GM19240 (cell line): ENCODE measurements at regions not wholly inside any gene's neighbourhood (a gene's known extent, or its start where the extent isn't known, plus 50 kb on each side); places are given as distances from the start of the nearest gene placed in this dataset.

Source experiments
- DNase-seq: peaks from one replicate; pipeline ENCODE4 v3.0.0; 2011; ENCODE audit warnings: low spot score; ENCODE audit not compliant: insufficient read length

DNA sequence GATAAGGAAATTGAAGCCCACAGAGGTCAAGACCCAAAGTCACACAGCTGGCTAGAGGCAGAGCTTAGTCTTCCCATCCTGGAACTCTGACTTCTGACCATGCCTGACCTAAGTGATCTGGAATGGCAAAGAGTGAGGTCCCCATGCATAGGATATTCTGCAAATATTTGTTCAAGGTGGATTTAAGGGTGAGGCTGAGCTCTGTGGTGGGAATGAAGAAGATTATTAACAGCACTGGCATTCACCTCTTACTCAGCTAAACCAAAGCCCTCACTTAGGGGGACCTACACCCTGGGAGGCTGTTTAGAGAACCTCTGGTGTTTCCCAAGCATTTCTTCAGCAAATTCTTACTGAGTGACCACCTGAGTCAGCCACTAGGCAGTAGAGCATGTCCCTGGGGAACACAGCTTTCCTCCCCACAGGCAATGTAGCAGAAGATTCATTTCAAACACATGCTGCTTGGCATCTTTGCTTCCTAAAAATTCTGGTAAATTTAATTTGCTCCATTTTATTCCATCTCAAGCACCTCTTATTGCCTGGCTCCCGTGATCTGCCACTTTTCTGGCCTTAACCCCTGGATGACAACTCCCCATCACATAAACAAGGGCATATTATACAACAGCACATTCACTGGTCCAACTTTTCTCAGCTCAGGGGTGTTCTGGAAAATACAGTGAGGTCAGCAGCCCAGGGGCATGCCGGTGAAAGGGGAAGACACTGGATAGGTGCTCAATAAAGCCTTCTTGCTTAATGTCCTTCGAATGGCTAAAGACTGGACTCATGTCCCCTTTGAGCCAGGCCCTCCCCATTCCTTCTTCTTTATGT is 176.0 kb downstream of the ABHD5 start:
- DNase-seq: no peak

DNA sequence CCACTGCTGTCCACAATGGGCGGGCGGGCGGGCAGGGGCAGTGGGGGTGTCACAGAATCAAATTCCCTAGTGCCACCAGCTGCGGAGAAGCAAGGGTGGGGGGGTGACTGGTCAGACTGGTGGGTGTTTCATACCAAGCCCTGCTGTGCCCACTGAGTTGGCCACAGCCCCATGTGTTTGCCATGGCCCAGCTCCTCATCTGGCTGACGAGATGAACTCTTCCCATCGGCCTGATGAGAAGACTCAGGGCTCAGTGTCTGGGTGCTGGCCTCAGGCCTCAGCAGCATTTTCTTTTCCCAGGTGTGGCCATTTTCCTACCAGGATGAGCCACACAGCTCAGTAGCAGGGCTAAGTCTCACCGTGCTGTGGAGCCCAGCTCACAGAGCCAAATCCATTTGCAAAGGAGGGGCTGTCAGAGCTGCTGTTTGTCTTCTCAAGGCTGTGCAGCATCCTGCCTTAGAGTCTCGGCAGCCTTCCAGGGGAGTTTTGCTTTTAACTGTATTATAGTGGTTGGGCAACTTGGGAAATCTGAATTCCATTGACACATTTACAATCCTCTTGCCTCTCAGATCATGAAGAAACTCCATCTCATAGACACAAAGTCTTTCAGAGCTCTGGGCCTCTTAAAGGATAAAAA is 176.8 kb downstream of the ABHD5 start:
- DNase-seq: no peak

- DNase-seq: no peak
These were observed 178.8 kb downstream of the ABHD5 start for GRCh38 chr3:43869491-43869890.

GRCh38 chr3:43870120-43870519 is 179.4 kb downstream of the ABHD5 start:
- DNase-seq: no peak

DNA sequence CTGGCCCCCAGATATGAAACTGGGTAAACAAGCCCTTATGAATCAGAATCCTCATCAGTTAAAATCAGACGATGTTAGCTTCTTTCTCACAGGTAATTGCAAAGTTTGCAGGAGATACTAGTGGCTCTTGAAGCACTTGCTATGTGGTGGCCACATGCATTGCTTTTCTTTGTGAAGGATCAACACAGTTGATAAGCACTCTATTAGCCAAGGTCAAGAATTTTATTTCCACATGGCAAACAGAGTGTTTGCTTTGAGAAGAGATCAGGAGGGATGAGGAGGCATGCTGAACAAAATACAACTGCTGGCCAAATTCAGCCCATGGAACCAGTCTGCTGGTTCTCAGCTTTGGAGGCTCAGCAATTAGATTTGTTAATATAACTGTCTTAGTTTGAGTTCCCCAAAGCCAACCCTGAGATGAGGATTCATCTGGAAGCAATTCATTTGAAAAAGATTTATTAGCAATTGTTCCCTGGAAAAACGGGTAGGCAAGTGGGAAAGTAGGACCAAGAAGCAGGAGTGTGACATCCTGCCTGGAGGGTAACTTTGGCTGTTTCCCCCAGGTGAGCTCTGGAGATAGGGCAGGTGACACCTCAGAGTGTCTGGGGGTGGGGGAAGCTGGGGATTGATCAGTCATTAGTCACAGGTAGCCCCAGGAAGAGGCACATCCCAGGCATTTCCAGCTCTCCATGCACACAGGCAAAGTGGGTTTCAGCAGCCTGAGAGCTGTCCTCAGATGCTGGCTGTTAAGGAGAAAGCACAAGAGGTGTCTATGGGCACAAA is 180.3 kb downstream of the ABHD5 start:
- no peak for DNase-seq

GRCh38 chr3:43871627-43872245 is 181.0 kb downstream of the ABHD5 start:
- no peak for DNase-seq

- DNase-seq: no peak
These were observed 181.6 kb downstream of the ABHD5 start for GRCh38 chr3:43872301-43872700.

- DNase-seq: no peak
These were observed 182.2 kb downstream of the ABHD5 start for GRCh38 chr3:43872901-43873300.

DNA sequence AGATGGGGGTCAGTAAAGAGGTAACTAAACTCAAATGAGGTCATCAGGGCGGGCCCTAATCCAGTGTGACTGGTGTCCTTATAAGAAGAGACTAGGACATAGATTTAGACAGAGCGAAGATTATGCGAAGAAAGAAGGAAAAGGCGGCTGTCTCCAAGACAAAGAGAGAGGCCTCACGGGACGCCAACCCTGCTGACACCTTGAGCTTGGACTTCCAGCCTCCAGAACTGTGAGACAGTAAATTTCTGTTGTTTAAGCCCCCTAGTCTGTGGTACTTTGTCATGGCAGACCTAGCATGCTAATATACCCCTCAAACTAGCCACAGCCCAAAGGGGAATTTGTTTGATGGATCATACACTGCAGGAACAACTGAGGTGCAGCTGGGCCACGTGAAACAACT is 183.0 kb downstream of the ABHD5 start:
- DNase-seq: no peak

- no peak for DNase-seq
These were observed 183.6 kb downstream of the ABHD5 start for GRCh38 chr3:43874290-43874689.

DNA sequence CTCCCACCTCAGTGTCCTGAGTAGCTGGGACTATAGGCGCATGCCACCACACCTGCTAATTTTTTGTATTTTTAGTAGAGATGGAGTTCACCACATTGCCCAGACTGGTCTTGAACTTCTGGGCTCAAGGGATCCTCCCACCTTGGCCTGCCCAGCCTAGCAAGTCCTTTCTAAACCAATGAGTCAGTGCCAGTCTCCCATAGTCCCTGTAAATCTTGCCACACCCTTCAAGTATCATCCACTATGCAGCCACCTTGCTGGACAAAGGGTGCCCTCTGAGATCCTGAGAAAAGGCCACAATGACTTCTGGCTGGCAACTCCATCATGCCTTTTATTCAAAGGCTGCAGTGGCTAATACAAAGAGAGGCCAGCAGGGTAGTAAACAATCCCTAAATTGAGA is 184.0 kb downstream of the ABHD5 start:
- no peak for DNase-seq

- no peak for DNase-seq
These were observed 185.9 kb downstream of the ABHD5 start for GRCh38 chr3:43876648-43877047.

DNA sequence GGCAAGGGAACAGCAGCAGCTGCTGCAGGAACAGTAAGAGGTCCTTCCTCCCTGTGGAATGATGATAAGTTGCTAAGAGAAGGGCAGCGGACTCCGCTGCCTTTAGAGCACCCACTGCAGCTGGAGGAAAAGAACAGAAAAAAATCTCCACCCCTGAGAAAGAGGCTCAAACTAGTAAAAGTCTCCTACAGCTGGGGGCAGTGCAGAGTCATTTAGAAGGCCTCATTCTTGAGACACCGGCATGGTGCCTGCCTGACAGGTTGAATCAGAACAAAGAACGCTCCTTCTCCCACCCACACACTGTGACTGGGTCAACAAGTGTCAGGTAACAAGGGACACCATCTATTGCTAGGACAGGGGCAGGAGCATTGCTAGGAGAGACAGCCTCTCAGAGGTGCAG is 188.4 kb downstream of the ABHD5 start:
- DNase-seq: peak; percentile 30

GRCh38 chr3:43882976-43883680 is 192.4 kb downstream of the ABHD5 start:
- no peak for DNase-seq

GRCh38 chr3:43883729-43884396 is 193.1 kb downstream of the ABHD5 start:
- DNase-seq: no peak

DNA sequence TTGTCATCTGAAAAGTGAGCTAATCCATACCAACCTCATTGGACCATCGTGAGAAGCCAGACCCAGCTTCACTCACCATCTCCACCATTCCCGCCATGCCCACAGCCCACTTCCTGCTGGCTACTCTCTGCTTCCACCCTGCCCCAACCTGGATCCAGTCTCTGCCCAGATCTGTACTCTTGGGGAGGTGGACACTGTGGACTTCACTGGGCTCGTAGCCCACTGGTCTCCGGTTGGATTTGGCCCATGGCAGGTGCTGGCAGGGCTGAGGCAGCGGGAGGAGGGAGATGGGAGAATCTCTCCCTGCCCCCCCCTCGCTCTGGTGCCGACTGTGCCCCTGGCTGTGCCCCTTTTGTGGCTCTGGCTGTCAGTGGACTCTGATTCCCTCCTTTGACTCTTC is 193.8 kb downstream of the ABHD5 start:
- no peak for DNase-seq

- DNase-seq: no peak
These were observed 195.3 kb downstream of the ABHD5 start for GRCh38 chr3:43885908-43886618.

GRCh38 chr3:43892061-43892460 is 201.3 kb downstream of the ABHD5 start:
- no peak for DNase-seq

DNA sequence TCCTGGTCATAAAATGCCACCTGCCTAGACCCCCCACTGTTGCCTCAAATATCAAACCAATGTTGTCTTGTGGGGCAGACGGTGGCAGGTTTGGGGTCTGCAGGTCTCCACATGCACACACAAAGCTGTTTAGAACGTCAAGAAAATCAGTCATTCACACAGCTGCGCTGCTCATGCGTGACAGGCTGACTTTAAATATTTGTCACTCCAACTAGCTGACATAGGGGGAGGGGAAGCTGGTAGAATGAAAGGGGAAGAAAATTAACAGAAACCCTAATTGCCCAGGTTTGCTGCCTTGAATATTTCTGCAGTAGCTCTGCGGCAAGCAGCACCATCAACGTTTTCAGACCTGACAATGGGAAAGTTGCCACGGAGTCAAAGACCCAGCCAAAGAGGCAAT is 201.8 kb downstream of the ABHD5 start:
- DNase-seq: peak; percentile 43

DNA sequence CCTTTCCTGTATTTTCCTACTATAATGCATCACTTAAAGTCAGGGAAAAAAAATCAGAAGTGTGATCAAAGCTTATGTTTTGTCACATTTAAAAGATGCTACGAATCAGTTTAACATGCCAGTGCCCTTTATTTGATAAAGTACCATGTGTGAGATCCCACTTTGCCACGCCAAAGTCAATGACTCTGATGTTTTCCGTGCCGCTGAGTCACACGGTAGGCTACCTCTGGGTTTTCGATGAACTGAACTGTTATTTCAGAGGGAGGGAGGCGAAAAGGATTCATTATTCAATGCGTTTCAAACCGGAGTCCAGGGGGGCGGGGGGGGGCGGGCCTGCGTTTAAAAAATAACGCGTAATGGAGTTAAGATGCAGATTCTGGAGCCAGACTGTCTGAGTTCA is 203.0 kb downstream of the ABHD5 start:
- no peak for DNase-seq
